HG02973 (cell line): ENCODE measurements at regions not wholly inside any gene's neighbourhood (a gene's known extent, or its start where the extent isn't known, plus 50 kb on each side); places are given as distances from the start of the nearest gene placed in this dataset.
"Not testable (repeated sequence)": the region's sequence is repeated elsewhere in the genome, so short reads cannot be mapped to it uniquely, and the experiment has no call there.

ENCODE experiments used
- ATAC-seq: cut with Tn5 transposase; IDR thresholded peaks from one replicate; pipeline ENCODE4 v1.9.1; 2021; ENCODE audit warnings: moderate library complexity; ENCODE audit not compliant: unreplicated experiment

- no peak for ATAC-seq
Observed at GRCh38 chr10:114872519-114873087, 51.0 kb downstream of the FHIP2A start.

GRCh38 chr10:114874827-114875411, 53.3 kb downstream of the FHIP2A start:
- ATAC-seq, result peak; percentile 38

GRCh38 chr10:114875590-114876081, 54.1 kb downstream of the FHIP2A start:
- ATAC-seq, result not testable (repeated sequence)

DNA sequence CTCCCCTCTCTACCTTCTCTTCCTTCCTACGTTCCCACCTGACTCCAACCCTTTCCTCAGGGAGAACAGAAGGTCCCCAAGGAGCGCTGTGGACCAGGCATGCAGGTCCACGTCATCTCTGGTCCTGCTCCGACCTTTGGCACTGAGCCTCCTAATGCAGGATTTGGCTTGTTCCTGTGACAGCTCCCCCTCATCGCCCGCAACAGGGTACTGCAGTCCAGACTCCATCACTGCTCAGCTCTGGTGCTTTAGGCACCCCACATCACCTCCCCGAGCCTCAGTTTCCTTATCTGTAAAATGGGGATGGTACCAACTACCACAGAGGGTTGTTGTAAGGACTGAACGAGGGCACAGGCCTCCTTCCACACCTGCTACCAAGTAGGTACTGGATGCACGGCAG, 54.6 kb downstream of the FHIP2A start:
- ATAC-seq, result no peak

- peak; percentile 69 for ATAC-seq
Observed at GRCh38 chr10:114876602-114877300, 55.2 kb downstream of the FHIP2A start.

- ATAC-seq, result no peak
Observed at GRCh38 chr10:114877301-114877644, 55.7 kb downstream of the FHIP2A start.

- ATAC-seq, result no peak
Observed at GRCh38 chr10:114879093-114879492, 57.5 kb downstream of the FHIP2A start.

GRCh38 chr10:114879541-114880158, 58.1 kb downstream of the FHIP2A start:
- ATAC-seq, result peak; percentile 86

GRCh38 chr10:114881417-114881816, 56.6 kb upstream of the TRUB1 start:
- no peak for ATAC-seq

DNA sequence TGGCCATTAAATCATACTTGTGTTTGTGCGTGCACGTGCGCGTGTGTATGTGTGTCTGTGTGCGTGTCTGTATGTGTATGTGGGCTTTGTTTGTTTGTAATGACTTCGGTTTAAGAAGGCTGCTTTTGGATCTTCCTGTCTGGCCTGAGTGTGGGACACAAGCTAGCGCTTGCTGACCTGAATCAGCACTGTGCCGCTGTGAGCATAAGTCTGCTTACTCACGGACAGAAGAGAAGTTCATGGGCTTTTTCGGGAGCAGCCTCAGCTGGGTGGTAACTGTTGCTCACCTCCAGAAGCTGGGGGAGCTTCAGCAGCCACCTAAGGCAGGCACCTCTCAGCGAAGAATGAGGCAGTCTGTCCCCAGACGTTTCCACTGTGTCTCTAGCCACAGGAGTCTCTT, 56.1 kb upstream of the TRUB1 start:
- no peak for ATAC-seq

- no peak for ATAC-seq
Observed at GRCh38 chr10:114885443-114885842, 52.6 kb upstream of the TRUB1 start.
